ENCODE measurements at regions not wholly inside any gene's neighbourhood (a gene's known extent, or its start where the extent isn't known, plus 50 kb on each side); places are given as distances from the start of the nearest gene placed in this dataset.
"Not testable (repeated sequence)": the region's sequence is repeated elsewhere in the genome, so short reads cannot be mapped to it uniquely, and the experiment has no call there.

- TF ChIP-seq, protein P1, sequence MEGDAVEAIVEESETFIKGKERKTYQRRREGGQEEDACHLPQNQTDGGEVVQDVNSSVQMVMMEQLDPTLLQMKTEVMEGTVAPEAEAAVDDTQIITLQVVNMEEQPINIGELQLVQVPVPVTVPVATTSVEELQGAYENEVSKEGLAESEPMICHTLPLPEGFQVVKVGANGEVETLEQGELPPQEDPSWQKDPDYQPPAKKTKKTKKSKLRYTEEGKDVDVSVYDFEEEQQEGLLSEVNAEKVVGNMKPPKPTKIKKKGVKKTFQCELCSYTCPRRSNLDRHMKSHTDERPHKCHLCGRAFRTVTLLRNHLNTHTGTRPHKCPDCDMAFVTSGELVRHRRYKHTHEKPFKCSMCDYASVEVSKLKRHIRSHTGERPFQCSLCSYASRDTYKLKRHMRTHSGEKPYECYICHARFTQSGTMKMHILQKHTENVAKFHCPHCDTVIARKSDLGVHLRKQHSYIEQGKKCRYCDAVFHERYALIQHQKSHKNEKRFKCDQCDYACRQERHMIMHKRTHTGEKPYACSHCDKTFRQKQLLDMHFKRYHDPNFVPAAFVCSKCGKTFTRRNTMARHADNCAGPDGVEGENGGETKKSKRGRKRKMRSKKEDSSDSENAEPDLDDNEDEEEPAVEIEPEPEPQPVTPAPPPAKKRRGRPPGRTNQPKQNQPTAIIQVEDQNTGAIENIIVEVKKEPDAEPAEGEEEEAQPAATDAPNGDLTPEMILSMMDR (IDR thresholded peaks at IDR 0.05; ENCODE audit: poor library complexity): not testable (repeated sequence)
- not testable (repeated sequence) for TF ChIP-seq EZH2 (IDR thresholded peaks at IDR 0.05; ENCODE audit: borderline replicate concordance)
These were observed 202.3 kb downstream of the CDRT15L2 start for GRCh38 chr17:20781869-20782268.

Data from hepatocyte (in vitro differentiated cells).